ENCODE measurements at regions not wholly inside any gene's neighbourhood (a gene's known extent, or its start where the extent isn't known, plus 50 kb on each side); places are given as distances from the start of the nearest gene placed in this dataset.

GRCh38 chr2:120595739-120596138 lies 139.9 kb upstream of the GLI2 start:
- TF ChIP-seq, protein P1, sequence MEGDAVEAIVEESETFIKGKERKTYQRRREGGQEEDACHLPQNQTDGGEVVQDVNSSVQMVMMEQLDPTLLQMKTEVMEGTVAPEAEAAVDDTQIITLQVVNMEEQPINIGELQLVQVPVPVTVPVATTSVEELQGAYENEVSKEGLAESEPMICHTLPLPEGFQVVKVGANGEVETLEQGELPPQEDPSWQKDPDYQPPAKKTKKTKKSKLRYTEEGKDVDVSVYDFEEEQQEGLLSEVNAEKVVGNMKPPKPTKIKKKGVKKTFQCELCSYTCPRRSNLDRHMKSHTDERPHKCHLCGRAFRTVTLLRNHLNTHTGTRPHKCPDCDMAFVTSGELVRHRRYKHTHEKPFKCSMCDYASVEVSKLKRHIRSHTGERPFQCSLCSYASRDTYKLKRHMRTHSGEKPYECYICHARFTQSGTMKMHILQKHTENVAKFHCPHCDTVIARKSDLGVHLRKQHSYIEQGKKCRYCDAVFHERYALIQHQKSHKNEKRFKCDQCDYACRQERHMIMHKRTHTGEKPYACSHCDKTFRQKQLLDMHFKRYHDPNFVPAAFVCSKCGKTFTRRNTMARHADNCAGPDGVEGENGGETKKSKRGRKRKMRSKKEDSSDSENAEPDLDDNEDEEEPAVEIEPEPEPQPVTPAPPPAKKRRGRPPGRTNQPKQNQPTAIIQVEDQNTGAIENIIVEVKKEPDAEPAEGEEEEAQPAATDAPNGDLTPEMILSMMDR (conservative IDR thresholded peaks at IDR 0.05 in 1 of 2, IDR thresholded peaks at IDR 0.05 in 1 of 2; ENCODE audit: extremely low read depth in 1 of 2, insufficient read depth in 1 of 2, low read depth in 1 of 2, low read length in 2 of 2): no peak
- TF ChIP-seq EZH2 (IDR thresholded peaks at IDR 0.05; ENCODE audit: borderline replicate concordance, low read length): no peak
